ENCODE measurements at regions not wholly inside any gene's neighbourhood (a gene's known extent, or its start where the extent isn't known, plus 50 kb on each side); places are given as distances from the start of the nearest gene placed in this dataset.

DNA sequence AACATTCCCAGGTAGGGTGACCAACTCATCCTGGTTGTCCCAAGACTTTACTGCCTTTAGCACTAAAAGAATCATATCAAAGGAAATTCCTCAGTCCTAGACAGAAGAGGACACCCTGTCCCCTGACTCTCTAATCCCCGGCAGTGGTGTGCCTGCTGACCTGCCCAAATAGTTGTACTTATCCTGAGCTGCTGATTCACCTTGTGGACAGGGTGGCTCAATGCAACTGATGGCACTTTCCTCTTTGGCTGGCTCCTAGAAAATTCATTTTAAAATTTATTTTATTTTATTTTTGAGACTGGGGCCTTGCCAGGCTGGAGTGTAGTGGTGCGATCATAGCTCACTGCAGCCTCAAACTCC, 111.7 kb downstream of the JCAD start:
- no peak for TF ChIP-seq JUND (IDR thresholded peaks at IDR 0.05; ENCODE audit: low read depth)
- in situ Hi-C loops (cut with HindIII; ENCODE audit: low pct_unique_long_range_greater_than_20kb, low sequenced_read_pairs) = no loop called here
- no peak for DNase-seq (ENCODE audit: low read depth in 1 of 2, low spot score in 1 of 2)

DNA sequence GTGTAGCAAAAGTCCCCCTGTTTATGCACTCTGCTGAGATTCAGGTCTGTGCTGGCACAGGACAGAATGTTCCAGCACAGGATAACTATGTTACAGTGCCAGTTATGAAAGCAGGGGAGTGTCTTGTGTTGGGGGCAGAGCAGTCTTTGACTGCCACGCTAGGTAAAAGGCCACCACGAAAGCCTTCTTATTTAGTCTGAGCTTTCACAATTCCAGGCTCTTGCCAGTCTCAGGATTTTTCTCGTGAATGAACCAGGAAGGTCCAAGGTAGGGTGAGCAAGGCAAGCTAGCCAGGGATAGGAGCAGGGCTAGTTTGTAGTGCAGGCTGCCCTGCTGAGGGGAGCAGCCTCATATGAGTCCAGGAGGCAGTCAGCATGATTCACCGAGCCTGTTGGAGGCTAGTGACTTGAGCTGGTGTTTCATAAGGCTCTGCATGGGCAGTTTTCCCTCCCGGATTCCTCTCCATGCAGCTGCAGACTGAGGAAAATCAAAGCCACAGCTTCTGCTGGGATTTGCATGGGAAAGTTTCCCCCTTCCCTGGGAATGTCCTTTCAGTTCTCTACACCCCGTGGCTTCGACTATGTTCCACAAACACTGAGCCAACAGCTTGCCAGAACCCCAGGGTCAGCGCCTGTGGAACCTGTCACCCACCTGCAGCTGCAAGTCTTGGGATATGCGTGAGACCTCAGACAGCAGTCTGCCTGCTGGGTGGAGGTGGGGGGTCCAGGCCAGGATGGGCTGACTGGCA, 112.3 kb downstream of the JCAD start:
- DNase-seq (ENCODE audit: low read depth in 1 of 2, low spot score in 1 of 2) = no peak
- in situ Hi-C loops (cut with HindIII; ENCODE audit: low pct_unique_long_range_greater_than_20kb, low sequenced_read_pairs) = no loop called here
- TF ChIP-seq JUND (IDR thresholded peaks at IDR 0.05; ENCODE audit: low read depth) = no peak

DNA sequence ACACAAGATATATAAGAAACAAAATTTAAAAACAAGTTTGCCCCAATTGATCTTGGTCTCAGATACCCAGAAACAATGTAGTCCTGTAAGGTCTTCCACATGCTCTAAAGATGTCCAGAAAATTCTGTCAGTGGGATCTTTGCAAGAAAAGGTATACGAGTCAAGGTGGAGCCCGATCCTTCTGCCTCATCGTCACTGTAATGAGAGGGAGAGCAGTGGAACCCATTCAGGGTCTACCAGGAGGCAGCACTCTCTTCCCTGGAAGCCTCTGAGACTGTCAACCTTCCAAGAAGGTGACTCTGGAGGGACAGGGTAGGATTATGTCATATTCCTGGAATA, 112.8 kb downstream of the JCAD start:
- no peak for DNase-seq (ENCODE audit: low read depth in 1 of 2, low spot score in 1 of 2)
- no peak for TF ChIP-seq JUND (IDR thresholded peaks at IDR 0.05; ENCODE audit: low read depth)
- in situ Hi-C loops (cut with HindIII; ENCODE audit: low pct_unique_long_range_greater_than_20kb, low sequenced_read_pairs) = no loop called here

DNA sequence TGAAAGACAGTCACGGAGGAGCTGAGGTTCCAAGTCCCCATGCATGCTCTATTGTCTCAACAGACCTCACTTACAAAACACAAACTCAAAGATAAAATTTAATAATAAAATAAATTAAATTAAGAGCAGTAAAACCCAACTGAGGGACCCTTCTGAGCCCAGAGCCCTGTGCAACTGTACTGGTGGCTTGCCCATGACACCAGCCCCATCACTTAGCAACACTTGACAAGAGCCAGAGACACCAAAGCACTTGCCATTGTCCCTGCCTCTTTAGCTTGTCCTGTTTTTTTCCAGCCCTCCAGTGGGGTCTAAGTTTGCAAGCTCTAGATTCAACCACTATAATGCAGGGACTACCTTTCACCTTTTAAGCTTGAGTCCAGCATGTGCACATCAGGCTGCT, 117.9 kb downstream of the JCAD start:
- no peak for TF ChIP-seq JUND (IDR thresholded peaks at IDR 0.05; ENCODE audit: low read depth)

DNA sequence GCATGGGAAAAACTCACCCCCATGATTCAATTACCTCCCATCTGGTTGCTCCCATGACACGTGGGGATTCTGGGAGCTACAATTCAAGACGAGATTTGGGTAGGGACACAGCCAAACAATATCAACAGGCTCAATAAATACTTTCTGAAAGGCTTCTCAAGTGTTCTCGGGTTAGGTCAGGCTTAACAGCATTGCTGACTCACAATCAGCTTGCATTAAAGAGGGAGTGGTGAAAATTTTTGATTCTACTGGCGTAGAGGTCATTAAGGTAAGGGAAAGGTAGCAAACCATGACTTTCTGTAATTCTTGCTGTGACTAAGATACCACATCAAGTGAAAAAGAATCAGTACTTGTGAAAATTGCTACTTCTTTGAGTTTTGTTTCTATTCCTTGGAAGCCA, 126.4 kb downstream of the JCAD start:
- no peak for DNase-seq (ENCODE audit: low read depth in 1 of 2, low spot score in 1 of 2)
- in situ Hi-C loops (cut with HindIII; ENCODE audit: low pct_unique_long_range_greater_than_20kb, low sequenced_read_pairs) = no loop called here
- no peak for TF ChIP-seq JUND (IDR thresholded peaks at IDR 0.05; ENCODE audit: low read depth)

More for the DNA sequence above, 117.9 kb downstream of the JCAD start:
- no peak for DNase-seq (ENCODE audit: low read depth in 1 of 2, low spot score in 1 of 2)
- in situ Hi-C loops (cut with HindIII; ENCODE audit: low pct_unique_long_range_greater_than_20kb, low sequenced_read_pairs) = no loop called here

DNA sequence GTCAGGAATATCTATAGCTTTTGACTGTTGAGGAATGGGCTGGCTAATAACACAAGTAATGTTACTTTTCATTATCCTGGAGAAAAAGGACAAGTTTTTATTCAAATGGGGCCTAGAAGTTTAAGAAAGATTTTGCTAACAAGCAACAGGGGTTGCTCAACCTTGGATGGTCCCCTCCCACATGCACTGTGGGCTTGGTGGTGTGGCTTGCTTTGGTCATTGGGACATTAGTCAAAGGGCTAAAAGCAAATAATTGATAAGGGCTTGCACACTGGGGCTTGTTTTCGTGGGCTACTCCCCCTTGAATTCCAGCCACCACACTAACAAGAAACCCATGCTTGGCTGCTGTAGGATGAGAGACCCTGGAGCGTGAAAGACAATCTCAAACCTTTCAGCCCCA, 127.6 kb downstream of the JCAD start:
- in situ Hi-C loops (cut with HindIII; ENCODE audit: low pct_unique_long_range_greater_than_20kb, low sequenced_read_pairs) = no loop called here
- no peak for TF ChIP-seq JUND (IDR thresholded peaks at IDR 0.05; ENCODE audit: low read depth)
- DNase-seq (ENCODE audit: low read depth in 1 of 2, low spot score in 1 of 2) = no peak

DNA sequence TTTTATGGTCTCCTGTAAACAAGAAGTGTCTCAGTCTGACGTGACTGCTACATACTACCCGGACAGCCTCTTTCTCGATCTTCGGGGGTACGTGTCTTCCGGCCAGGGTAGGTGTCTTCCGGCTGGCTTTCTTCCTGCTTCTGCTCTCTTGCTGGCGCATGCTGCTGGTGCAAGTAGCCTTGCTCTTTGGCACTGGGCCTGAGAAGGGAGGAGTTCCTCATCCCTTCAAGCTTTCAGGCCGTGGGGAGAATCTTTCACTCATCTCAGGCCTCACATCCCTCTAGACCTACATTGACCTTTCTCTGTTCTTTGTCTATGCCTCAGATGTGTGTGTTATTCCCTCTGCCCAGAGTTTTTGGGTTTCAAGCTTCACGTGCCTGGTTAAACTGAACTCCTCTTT, 130.4 kb downstream of the JCAD start:
- in situ Hi-C loops (cut with HindIII; ENCODE audit: low pct_unique_long_range_greater_than_20kb, low sequenced_read_pairs) = no loop called here
- no peak for TF ChIP-seq JUND (IDR thresholded peaks at IDR 0.05; ENCODE audit: low read depth)
- no peak for DNase-seq (ENCODE audit: low read depth in 1 of 2, low spot score in 1 of 2)

DNA sequence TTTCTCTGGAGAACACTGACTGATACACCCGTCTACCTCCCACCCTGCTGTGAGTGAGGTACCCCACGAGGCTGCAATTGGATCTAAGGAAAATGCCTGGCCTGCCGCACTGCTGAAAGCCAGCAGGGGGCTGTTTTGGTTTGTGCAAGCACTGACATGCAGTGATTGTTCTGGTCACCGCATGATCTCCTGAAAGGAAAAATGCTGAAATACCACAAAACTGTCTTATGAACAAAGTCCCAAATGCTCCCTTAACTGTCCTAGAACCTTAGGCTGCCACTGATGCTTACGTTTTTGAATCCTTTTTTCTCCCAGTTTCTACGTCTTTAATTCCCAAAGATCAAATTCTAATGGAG, 132.7 kb downstream of the JCAD start:
- no peak for TF ChIP-seq JUND (IDR thresholded peaks at IDR 0.05; ENCODE audit: low read depth)
- peak in 1 of 2 experiments; percentile 10 for DNase-seq (ENCODE audit: low read depth in 1 of 2, low spot score in 1 of 2)
- in situ Hi-C loops (cut with HindIII; ENCODE audit: low pct_unique_long_range_greater_than_20kb, low sequenced_read_pairs) = no loop called here

DNA sequence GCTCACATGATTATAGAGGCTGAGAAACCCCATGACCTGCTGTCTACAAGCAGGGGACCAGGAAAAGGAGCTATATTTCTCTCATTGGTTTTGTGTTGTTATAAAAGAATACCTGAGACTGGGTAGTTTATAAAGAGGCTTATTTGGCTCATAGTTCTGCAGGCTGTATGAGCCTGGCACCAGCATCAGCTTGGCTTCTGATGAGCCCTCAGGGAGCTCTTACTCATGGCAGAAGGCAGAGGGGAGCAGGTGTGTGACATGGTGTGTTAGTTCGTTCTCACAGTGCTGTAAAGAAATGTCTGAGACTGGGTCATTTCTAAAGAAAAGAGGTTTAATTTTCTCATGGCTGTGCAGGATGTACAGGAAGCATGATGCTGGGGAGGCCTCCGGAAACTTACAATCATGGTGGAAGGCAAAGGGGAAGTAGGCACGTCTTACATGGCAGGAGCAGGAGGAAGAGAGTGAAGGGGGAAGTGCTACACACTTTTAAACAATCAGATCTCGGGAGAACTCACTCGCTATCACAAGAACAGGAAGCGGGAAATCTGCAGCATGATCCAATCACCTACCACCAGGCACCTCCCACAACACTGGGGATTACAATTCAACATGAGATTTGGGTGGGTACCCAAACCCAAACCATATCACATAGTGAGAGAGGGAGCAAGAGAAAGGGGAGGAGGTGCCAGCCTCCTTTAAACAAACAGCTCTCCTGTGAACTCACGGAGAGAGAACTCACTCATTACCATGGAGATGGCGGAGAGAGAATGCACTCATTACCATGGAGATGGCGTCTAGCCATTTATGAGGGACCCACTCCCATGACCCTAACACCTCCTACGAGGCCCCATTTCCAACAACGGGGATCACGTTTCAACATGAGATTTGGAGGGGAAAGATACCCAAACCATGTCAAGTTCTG, 133.4 kb downstream of the JCAD start:
- in situ Hi-C loops (cut with HindIII; ENCODE audit: low pct_unique_long_range_greater_than_20kb, low sequenced_read_pairs) = no loop called here
- DNase-seq (ENCODE audit: low read depth in 1 of 2, low spot score in 1 of 2) = no peak
- no peak for TF ChIP-seq JUND (IDR thresholded peaks at IDR 0.05; ENCODE audit: low read depth)

DNA sequence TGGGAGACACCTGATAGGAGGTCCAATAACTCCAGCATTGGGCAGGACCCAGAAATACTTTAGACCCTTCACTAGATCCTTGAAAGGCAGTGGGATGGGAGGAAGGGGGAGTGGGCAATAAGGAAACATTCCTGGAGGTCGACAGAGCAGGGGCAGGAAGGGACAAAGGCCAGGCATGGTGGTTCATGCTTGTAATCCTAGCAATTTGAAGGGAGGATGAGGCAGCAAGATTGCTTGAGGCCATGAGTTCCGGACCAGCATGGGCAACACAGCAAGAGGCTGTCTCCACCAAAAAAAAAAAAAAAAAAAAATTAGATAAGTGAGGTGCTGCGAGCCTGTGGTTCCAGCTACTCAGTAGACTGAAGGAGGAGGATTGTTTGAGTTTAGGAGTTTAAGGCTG, 134.9 kb downstream of the JCAD start:
- in situ Hi-C loops (cut with HindIII; ENCODE audit: low pct_unique_long_range_greater_than_20kb, low sequenced_read_pairs) = no loop called here
- no peak for DNase-seq (ENCODE audit: low read depth in 1 of 2, low spot score in 1 of 2)
- no peak for TF ChIP-seq JUND (IDR thresholded peaks at IDR 0.05; ENCODE audit: low read depth)

DNA sequence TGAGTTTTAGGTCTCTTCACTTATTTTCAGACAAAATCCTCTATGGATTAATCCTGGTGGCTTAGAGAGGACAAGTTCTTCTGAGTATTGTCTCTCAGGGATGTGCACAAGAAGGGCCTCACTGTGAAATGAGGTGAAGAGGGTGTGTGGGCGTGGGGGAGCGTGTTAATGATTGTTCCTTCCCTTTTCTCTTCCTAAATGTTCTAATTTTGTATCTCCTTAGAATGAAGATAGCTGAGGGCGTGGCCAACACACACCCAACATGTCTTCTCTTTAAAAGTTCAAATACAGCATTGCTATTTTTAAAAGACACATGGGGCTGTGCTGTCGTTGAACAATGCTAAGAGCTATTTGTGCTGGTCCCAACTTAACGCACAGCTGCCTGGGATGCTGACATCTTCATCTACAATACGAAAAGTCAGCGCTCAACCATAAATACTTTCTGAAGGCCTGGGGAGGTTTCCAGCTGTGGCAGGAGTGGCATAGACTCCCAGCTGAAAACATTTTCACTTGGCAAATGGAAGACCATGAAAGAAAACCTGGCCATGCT, 135.9 kb downstream of the JCAD start:
- in situ Hi-C loops (cut with HindIII; ENCODE audit: low pct_unique_long_range_greater_than_20kb, low sequenced_read_pairs) = no loop called here
- TF ChIP-seq JUND (IDR thresholded peaks at IDR 0.05; ENCODE audit: low read depth) = no peak
- no peak for DNase-seq (ENCODE audit: low read depth in 1 of 2, low spot score in 1 of 2)

DNA sequence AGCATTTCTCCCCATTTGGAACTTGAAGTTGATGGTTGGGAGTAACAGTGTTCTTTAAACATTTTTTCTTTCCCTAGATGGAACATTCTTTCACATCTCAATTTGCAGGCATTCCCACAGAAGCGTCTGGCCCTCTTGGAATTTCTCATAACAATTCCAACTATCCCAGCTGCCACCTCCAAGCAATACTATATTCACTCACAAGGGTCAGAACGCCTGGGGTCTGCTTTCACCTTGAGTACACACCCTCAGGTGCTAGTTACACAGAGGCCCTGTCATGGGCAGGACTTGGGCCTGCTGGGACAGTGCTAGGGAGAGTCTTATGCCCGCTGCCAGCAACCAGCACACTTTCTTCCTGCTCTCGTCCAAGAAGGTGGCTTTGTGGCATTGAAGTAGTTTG, 136.5 kb downstream of the JCAD start:
- no peak for DNase-seq (ENCODE audit: low read depth in 1 of 2, low spot score in 1 of 2)
- TF ChIP-seq JUND (IDR thresholded peaks at IDR 0.05; ENCODE audit: low read depth) = no peak
- in situ Hi-C loops (cut with HindIII; ENCODE audit: low pct_unique_long_range_greater_than_20kb, low sequenced_read_pairs) = no loop called here

DNA sequence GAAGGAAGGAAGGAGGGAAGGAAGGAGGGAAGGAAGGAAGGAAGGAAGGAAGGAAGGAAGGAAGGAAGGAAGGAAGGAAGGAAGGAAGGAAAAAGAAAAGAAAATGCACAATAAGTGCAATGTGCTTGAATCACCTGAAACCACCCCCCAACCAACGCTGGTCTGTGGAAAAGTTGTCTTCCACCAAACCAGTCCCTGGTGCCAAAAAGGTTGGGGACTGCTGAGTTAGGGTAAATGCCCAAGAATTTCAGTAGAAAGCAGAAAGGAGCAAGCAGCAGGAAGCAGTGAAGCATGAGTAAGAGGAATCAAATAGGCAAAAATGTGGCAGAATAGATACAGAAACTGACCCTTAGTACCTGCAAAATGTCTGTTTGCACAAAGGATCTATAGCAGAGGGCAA, 137.2 kb downstream of the JCAD start:
- no peak for TF ChIP-seq JUND (IDR thresholded peaks at IDR 0.05; ENCODE audit: low read depth)
- in situ Hi-C loops (cut with HindIII; ENCODE audit: low pct_unique_long_range_greater_than_20kb, low sequenced_read_pairs) = no loop called here
- DNase-seq (ENCODE audit: low read depth in 1 of 2, low spot score in 1 of 2) = no peak

All from T47D (cell line).